GM19372 (cell line): ENCODE measurements at regions not wholly inside any gene's neighbourhood (a gene's known extent, or its start where the extent isn't known, plus 50 kb on each side); places are given as distances from the start of the nearest gene placed in this dataset.

ENCODE experiments used
- ATAC-seq: cut with Tn5 transposase; IDR thresholded peaks from one replicate; pipeline ENCODE4 v1.9.1; 2021; ENCODE audit warnings: mild to moderate bottlenecking, low read depth, moderate library complexity; ENCODE audit not compliant: unreplicated experiment

- ATAC-seq: peak; percentile 70
Observed at GRCh38 chr3:110814170-110815007, 257.2 kb upstream of the NECTIN3 start.

DNA sequence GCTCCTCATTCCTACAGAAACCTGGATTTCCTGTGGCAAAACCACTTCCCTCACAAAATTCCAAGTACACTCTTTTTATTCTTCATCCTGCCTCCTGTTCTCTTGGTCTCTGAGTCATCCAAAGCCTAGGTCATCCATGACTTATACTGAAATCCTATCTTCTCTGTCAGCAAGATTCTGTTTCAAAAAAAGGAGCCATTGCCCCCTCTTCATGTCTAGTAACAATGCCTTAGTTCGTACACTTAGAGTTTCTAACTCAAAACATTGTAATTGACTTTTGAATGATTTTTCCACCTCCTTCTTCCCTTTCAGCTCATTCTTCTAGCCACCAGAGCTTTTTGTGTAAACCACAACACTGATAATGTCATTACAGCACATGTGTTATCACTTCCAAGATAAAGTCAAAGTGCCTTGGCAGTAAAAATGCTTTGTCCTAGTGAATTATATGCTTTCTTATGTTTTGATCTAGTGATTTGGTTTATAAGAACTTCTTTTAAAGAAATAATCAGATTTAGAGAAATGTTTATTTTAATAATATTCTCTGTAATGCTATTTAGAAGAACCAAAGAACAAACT, 256.5 kb upstream of the NECTIN3 start:
- ATAC-seq: no peak

- ATAC-seq: no peak
Observed at GRCh38 chr3:110816008-110816407, 255.6 kb upstream of the NECTIN3 start.

DNA sequence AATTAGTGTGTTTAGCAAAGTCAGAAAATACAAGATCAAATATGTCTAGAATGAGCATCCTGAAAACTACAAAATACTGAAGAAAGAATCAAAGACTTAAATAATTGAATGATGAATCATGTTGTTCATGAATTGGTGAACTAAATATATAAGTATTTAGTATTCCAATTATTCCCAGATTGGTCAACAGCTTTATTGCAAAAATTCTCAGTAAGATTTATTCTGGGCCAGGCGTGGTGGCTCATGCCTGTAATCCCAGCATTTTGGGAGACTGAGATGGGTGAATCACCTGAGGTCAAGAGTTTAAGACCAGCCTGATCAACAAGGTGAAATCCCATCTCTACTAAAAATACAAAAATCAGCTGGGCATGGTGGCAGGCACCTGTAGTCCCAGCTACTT, 250.0 kb upstream of the NECTIN3 start:
- ATAC-seq: no peak

- ATAC-seq: no peak
Observed at GRCh38 chr3:110822971-110823370, 248.6 kb upstream of the NECTIN3 start.

- no peak for ATAC-seq
Observed at GRCh38 chr3:110846971-110847370, 224.6 kb upstream of the NECTIN3 start.

- no peak for ATAC-seq
Observed at GRCh38 chr3:110849064-110849463, 222.6 kb upstream of the NECTIN3 start.

- no peak for ATAC-seq
Observed at GRCh38 chr3:110851736-110852135, 219.9 kb upstream of the NECTIN3 start.

DNA sequence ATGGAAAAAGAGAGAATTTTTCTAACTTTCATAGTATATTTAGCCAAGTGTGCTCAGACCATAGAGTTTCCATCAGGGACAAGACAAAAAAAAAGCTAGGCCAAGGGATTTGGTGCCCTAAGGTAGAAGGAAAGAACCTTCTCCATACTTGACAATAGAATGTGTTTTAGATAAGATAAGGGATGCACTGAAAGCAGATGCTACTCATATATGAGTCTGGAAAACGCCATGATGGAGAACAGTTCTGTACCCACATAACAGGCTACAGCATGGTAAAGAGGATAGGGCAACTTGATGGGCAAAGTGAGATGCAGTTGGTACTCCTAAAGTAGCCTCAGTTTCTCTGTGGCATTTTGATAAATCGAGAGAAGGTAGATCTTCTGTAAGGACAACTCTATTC, 216.4 kb upstream of the NECTIN3 start:
- no peak for ATAC-seq

- no peak for ATAC-seq
Observed at GRCh38 chr3:110856916-110857315, 214.7 kb upstream of the NECTIN3 start.

DNA sequence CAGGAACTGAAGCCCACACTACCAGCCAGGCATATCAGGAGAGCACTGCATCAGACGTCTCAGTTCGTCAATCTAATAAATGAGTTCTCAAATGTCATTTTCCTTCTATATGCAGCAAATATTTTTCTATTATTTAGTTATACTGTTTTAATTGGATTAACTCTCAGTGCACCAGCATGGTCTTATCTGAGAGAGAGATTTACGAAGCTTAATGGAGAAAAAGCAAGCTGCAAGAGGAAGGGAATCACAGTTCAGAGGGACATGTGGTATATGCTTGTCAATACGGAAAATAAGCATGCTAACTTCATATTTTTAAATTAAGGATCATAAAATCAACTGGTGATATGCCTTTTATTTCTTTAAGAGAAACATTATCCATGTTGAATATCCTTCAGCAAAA, 213.1 kb upstream of the NECTIN3 start:
- ATAC-seq: no peak

DNA sequence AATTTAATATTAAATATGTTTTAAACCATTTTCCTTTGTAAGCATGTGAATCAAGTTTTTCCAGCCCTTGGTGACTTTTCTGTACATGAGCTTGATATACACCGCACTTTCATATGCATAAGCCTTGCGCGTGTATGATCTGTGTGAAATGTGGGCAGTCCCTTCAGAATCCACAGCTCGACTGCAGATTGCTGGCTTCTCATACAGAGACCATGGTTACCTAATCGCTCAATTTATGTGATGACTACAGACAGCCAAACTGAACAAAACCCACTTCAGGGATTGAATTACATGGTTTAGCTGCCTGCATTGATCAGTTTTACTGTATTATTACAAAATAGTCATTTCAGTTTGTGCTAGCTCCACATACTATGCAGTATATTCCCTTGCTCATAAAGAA, 212.3 kb upstream of the NECTIN3 start:
- ATAC-seq: no peak

GRCh38 chr3:110859993-110860392, 211.6 kb upstream of the NECTIN3 start:
- no peak for ATAC-seq

GRCh38 chr3:110865934-110866333, 205.7 kb upstream of the NECTIN3 start:
- ATAC-seq: no peak

DNA sequence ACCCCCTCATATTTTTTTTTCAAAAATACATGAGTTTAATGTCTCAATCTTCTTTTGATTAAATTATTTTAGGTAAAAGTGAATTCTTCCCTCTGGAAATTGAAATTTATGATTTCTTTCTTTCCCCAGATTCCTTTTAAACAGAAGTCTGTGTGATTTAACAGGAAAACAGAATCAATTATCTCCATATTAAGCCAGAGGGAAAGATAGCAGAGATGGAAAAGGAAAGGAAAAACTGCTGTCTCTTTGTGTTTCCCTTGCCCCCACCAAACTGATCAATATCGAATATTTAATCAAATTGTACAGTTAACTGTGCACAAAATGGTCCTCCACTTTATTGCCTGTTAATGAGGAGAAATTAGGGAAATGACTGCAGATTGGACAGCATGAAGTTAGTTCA, 203.5 kb upstream of the NECTIN3 start:
- ATAC-seq: no peak

DNA sequence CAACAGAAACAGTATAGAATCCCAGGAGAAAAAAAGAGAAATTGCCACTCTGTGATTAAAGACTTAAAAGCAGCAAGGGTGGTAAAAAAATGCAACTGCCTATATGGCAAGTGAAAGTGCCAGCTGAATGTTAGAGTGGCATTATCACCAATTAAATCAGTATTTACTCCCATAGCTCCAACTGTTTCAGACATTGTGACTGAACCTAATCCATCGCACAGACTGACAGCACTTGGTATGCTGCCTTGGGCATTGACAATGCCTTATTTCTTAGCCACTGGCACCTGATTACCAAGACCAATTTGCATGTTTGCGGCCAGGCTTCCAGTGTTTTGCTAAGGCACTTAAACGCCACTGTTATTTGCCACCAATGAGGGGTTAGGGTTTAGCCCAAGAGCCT, 201.9 kb upstream of the NECTIN3 start:
- no peak for ATAC-seq

DNA sequence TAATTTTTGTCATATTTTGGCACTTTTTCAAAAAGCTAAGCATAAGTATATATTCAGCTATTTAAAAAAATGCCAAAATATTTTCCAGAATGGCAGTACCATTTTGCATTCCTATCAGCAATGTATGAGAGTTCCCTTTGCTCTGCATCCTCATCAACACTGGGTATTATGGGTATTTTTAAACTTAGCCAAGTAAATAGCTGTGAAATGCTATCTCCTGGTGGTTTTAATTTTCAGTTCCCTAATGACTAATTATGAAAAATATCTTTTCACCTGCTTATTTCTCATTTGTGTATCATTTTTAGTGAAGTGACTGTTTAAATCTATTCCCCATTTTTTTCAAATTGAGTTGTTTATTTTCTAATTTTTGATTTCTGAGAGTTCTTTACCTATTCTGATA, 199.7 kb upstream of the NECTIN3 start:
- no peak for ATAC-seq

GRCh38 chr3:110878692-110879091, 192.9 kb upstream of the NECTIN3 start:
- no peak for ATAC-seq

DNA sequence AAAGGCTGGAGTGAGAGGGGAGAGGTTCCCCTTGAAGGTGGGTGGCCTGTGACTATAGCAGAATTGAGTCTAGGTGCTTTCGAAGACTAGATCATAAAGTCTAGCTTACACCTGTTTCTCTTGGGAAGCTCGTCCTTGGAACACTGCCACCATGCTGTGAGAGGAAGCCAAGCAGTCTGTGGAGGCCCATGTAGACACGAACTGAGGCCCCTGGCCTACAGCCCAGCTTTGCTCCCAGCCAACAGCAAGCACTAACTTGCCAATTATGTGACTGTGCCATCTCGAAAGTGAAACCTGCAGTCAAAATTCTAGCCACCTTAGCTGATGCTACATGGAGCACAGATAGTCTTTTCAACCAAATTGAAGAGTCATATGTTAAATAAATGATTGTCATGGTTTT, 190.5 kb upstream of the NECTIN3 start:
- peak; percentile 59 for ATAC-seq

DNA sequence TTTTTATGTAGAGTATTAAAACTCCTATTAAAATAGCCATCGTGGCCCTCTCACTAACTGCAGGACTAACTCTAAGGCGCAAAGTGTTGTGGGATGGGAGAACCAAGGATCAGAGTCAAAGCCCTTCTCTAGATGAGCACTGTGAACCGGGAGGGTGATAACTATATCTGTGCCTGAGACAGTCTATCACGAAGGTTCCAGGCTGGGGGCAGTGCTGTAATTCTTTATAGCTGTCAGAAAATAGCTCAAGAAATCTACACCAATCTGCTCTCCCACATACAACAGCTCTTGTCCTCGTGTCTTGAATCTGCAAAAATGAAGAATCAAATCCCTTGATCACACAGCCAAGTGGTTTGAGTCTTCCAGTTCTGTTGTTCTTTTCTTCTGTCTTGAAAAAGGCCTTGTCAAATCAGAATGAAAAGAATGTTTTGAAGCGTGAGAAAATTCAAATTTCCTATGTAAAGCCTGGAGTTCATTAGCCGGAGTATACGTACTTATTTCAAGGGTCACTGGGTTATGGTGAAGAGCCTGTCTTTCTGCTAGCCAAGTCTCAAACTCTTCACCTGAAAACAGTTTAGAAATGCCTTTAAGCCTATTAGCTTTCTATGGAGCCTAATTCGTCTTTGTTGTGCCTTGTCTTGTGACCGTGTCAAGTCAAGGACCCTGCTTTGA, 185.3 kb upstream of the NECTIN3 start:
- ATAC-seq: no peak

GRCh38 chr3:110887176-110887575, 184.4 kb upstream of the NECTIN3 start:
- no peak for ATAC-seq
